SK-N-SH (cell line): ENCODE measurements at regions not wholly inside any gene's neighbourhood (a gene's known extent, or its start where the extent isn't known, plus 50 kb on each side); places are given as distances from the start of the nearest gene placed in this dataset.

Source experiments
- CTCF ChIA-PET: fragments of 300-600, 350-600 bp; formaldehyde crosslinking; extraction: SDS; loops from one replicate; lab custom pipeline; 2021; lab: Yijun Ruan, JAX
- POLR2A ChIA-PET: fragments of 350-600 bp; sonication (Branson Sonifier 250); formaldehyde crosslinking; extraction: SDS; loops from one replicate; lab custom pipeline; 2020; ENCODE audit warnings: antibody characterized with exemption, inconsistent platforms; lab: Yijun Ruan, JAX
- DNase-seq: peaks from one replicate; pipeline ENCODE4 v3.0.0; 2012
- H2AFZ ChIP-seq: fragments of 200-600 bp; sonication (generic); 2 replicates; pipeline ENCODE4 v1.8.1; 2016; ENCODE audit warnings: antibody characterized with exemption, mild to moderate bottlenecking, low read depth
- H3F3A ChIP-seq: fragments of 200-600 bp; sonication (generic); replicated peaks from 2 replicates; pipeline ENCODE3; 2016; ENCODE audit warnings: antibody characterized with exemption, mild to moderate bottlenecking; ENCODE audit not compliant: insufficient read depth
- H3K27ac ChIP-seq, 2 experiments: fragments of 200-500 bp in 1 of 2; fragments of 200-600 bp in 1 of 2; sonication (Bioruptor generic) in 1 of 2; sonication (generic), shearing (Covaris generic) in 1 of 2; 2 replicates each; pipeline versions ENCODE4 v1.5.1 to v1.6.1; 2014 to 2016; ENCODE audit warnings: low read depth in 2 of 2, inconsistent platforms in 1 of 2, low read length in 1 of 2, mild to moderate bottlenecking in 1 of 2, mixed read lengths in 1 of 2
- H3K27me3 ChIP-seq: fragments of 200-600 bp; sonication (generic), shearing (Covaris generic); 2 replicates; pipeline ENCODE4 v1.6.1; 2016; ENCODE audit warnings: mixed run types; ENCODE audit not compliant: insufficient read depth
- H3K36me3 ChIP-seq, 2 experiments: fragments of 200-500 bp in 1 of 2; fragments of 200-600 bp in 1 of 2; sonication (Bioruptor generic) in 1 of 2; sonication (generic) in 1 of 2; replicated peaks in 1 of 2; 2 replicates each; pipeline versions ENCODE3 to v1.5.1; 2014 to 2016; ENCODE audit warnings: low read length in 1 of 2, mild to moderate bottlenecking in 1 of 2; ENCODE audit not compliant: insufficient read depth in 2 of 2, control insufficient read depth in 1 of 2
- H3K4me1 ChIP-seq, 2 experiments: fragments of 200-500 bp in 1 of 2; fragments of 200-600 bp in 1 of 2; sonication (Bioruptor generic) in 1 of 2; sonication (generic), shearing (Covaris generic) in 1 of 2; 2 replicates each; pipeline versions ENCODE4 v1.5.1 to v1.6.1; 2014 to 2016; ENCODE audit warnings: low read depth in 1 of 2, low read length in 1 of 2, mixed run types in 1 of 2; ENCODE audit not compliant: insufficient read depth in 2 of 2, control insufficient read depth in 1 of 2
- H3K4me2 ChIP-seq: fragments of 200-600 bp; sonication (generic), shearing (Covaris generic); 2 replicates; pipeline ENCODE4 v1.6.1; 2017; ENCODE audit warnings: mixed run types
- H3K4me3 ChIP-seq, 2 experiments: fragments of 200-500 bp in 1 of 2; fragments of 200-600 bp in 1 of 2; sonication (Bioruptor generic) in 1 of 2; sonication (generic), shearing (Covaris generic) in 1 of 2; 2 replicates each; pipeline versions ENCODE4 v1.5.1 to v1.8.1; 2014 to 2016; ENCODE audit warnings: low read depth in 2 of 2, inconsistent platforms in 1 of 2, low read length in 1 of 2, mild to moderate bottlenecking in 1 of 2, mixed read lengths in 1 of 2, moderate library complexity in 1 of 2
- H3K79me2 ChIP-seq: fragments of 200-600 bp; sonication (generic); 2 replicates; pipeline ENCODE4 v1.8.1; 2017; ENCODE audit warnings: mild to moderate bottlenecking; ENCODE audit not compliant: insufficient read depth
- H3K9ac ChIP-seq: fragments of 200-600 bp; sonication (generic); 2 replicates; pipeline ENCODE4 v1.6.1; 2017; ENCODE audit warnings: mixed run types
- H3K9me2 ChIP-seq: fragments of 200-600 bp; sonication (generic); 2 replicates; pipeline ENCODE4 v1.6.1; 2017; ENCODE audit warnings: mixed run types
- H3K9me3 ChIP-seq: fragments of 200-600 bp; sonication (generic); 2 replicates; pipeline ENCODE4 v1.6.1; 2017; ENCODE audit warnings: mixed run types, mild to moderate bottlenecking, moderate library complexity
- H4K20me1 ChIP-seq: fragments of 200-600 bp; sonication (generic); 2 replicates; pipeline ENCODE4 v1.6.1; 2017; ENCODE audit warnings: mild to moderate bottlenecking, mixed run types; ENCODE audit not compliant: insufficient read depth
- FOXJ3 ChIP-seq: sonication (generic); formaldehyde crosslinking; IDR thresholded peaks from 2 replicates; pipeline ENCODE4 v1.5.1; 2020; ENCODE audit warnings: mild to moderate bottlenecking, missing genetic modification reagents
- FOXM1 ChIP-seq: IDR thresholded peaks from 2 replicates; pipeline ENCODE4 v1.4.0; 2012; ENCODE audit warnings: low read depth, mild to moderate bottlenecking
- MEF2A ChIP-seq: IDR thresholded peaks from 2 replicates; pipeline ENCODE4 v1.4.0; 2012; ENCODE audit warnings: low read depth, borderline replicate concordance
- MXI1 ChIP-seq: IDR thresholded peaks from 2 replicates; pipeline ENCODE4 v1.6.1; 2012; ENCODE audit warnings: mild to moderate bottlenecking, low read depth, low read length, improper control_type of control experiment
- NFIC ChIP-seq: IDR thresholded peaks from 2 replicates; pipeline ENCODE4 v1.4.0; 2012; ENCODE audit warnings: borderline replicate concordance
- POLR2AphosphoS5 ChIP-seq: IDR thresholded peaks from 2 replicates; pipeline ENCODE4 v1.6.1; 2012; ENCODE audit warnings: low read depth, low read length
- RCOR1 ChIP-seq: fragments of 150-350 bp; IDR thresholded peaks from 2 replicates; pipeline ENCODE4 v1.6.1; 2017; ENCODE audit warnings: antibody characterized with exemption, low read length
- RFX5 ChIP-seq: IDR thresholded peaks from 2 replicates; pipeline ENCODE4 v1.6.1; 2012; ENCODE audit warnings: mild to moderate bottlenecking, improper control_type of control experiment, low read length
- RXRA ChIP-seq: IDR thresholded peaks from 2 replicates; pipeline ENCODE4 v1.4.0; 2012; ENCODE audit warnings: low read depth, mild to moderate bottlenecking, borderline replicate concordance
- SIN3A ChIP-seq: IDR thresholded peaks from 2 replicates; pipeline ENCODE4 v1.6.1; 2012; ENCODE audit warnings: low read depth, mild to moderate bottlenecking, low read length, moderate library complexity, borderline replicate concordance
- SMC3 ChIP-seq: IDR thresholded peaks from 2 replicates; pipeline ENCODE4 v1.6.1; 2012; ENCODE audit warnings: low read depth, low read length, improper control_type of control experiment
- YY1 ChIP-seq: IDR thresholded peaks from 2 replicates; pipeline ENCODE4 v1.4.0; 2012; ENCODE audit warnings: low read depth, mild to moderate bottlenecking
- WGBS: methylation state at CpG from one replicate; pipeline ENCODE4 v1.1.6; 2017; ENCODE audit warnings: low lambda C conversion rate; 5-methylcytosine and 5-hydroxymethylcytosine counted together
- TF ChIP-seq, protein P1 (sequence below): IDR thresholded peaks from 2 replicates; pipeline ENCODE4 v1.4.0; 2012; ENCODE audit warnings: low read depth
- TF ChIP-seq, protein P2 (sequence below): fragments of 200-600 bp; sonication (generic); IDR thresholded peaks from 2 replicates; pipeline ENCODE4 v1.6.1; 2017; ENCODE audit warnings: antibody characterized with exemption, mild to moderate bottlenecking, moderate library complexity
- TF ChIP-seq, protein P3 (sequence below): fragments of 150-350 bp; IDR thresholded peaks from 2 replicates; pipeline ENCODE4 v1.6.1; 2016; ENCODE audit warnings: mild to moderate bottlenecking, low read depth, low read length
- TF ChIP-seq, protein P4 (sequence below): IDR thresholded peaks from 2 replicates; pipeline ENCODE4 v1.4.0; 2012; ENCODE audit warnings: low read depth, borderline replicate concordance
- TF ChIP-seq, protein P5 (sequence below): IDR thresholded peaks from 2 replicates; pipeline ENCODE4 v1.6.1; 2012; ENCODE audit warnings: mild to moderate bottlenecking, low read depth, low read length, moderate library complexity
- TF ChIP-seq, protein P6 (sequence below): IDR thresholded peaks from 2 replicates; pipeline ENCODE4 v1.4.0; 2012; ENCODE audit warnings: low read depth, borderline replicate concordance

DNA sequence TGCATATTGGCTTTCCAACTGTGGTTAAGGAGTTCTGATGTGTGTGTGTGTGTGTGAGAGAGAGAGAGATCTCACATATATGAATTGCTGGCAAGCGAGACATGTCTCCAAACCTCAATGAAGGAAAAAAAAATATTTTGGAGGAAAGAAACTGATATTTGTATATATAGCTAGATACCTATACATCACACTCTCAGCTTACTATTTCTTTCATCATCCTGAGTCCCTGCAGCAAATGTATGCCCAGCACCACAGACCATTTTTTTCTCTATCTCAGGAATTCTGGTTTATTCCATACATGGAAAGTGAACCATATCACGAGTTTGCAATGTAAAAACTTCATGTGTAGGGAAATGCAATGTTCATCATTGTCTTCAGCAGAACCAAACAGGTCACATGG is 68.9 kb downstream of the MTERF1 start:
- Histone ChIP-seq H3K4me1 (no peaks in the 10 kb centered on the region), H3K9ac (no peak overlapping the region), H3F3A (no peaks in the 10 kb centered on the region), H3K36me3 (no peaks in the 10 kb centered on the region), H3K27me3 (no peaks in the 10 kb centered on the region), H3K9me3 (no peaks in the 10 kb centered on the region), H4K20me1 (no peaks in the 10 kb centered on the region), H3K4me2 (no peak overlapping the region), H3K4me3 (no peak overlapping the region), H2AFZ (no peak overlapping the region), H3K79me2 (no peaks in the 10 kb centered on the region), H3K27ac (no peak overlapping the region), H3K9me2 (no peaks in the 10 kb centered on the region)
- POLR2A ChIA-PET = no interaction called here
- WGBS = 36% methylated on average over 2 of the region's 2 CpGs
- no peak for TF ChIP-seq RCOR1
- TF ChIP-seq NFIC = no peak
- TF ChIP-seq, protein P1, sequence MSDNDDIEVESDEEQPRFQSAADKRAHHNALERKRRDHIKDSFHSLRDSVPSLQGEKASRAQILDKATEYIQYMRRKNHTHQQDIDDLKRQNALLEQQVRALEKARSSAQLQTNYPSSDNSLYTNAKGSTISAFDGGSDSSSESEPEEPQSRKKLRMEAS = no peak
- TF ChIP-seq RXRA = no peak
- no peak for TF ChIP-seq SIN3A
- TF ChIP-seq FOXJ3 (CRISPR knock-in tag) = no peak
- TF ChIP-seq RFX5 = no peak
- no peak for TF ChIP-seq YY1
- no peak for TF ChIP-seq MXI1
- no peak for TF ChIP-seq POLR2AphosphoS5
- no peak for TF ChIP-seq MEF2A
- TF ChIP-seq SMC3 = no peak
- TF ChIP-seq, protein P2, sequence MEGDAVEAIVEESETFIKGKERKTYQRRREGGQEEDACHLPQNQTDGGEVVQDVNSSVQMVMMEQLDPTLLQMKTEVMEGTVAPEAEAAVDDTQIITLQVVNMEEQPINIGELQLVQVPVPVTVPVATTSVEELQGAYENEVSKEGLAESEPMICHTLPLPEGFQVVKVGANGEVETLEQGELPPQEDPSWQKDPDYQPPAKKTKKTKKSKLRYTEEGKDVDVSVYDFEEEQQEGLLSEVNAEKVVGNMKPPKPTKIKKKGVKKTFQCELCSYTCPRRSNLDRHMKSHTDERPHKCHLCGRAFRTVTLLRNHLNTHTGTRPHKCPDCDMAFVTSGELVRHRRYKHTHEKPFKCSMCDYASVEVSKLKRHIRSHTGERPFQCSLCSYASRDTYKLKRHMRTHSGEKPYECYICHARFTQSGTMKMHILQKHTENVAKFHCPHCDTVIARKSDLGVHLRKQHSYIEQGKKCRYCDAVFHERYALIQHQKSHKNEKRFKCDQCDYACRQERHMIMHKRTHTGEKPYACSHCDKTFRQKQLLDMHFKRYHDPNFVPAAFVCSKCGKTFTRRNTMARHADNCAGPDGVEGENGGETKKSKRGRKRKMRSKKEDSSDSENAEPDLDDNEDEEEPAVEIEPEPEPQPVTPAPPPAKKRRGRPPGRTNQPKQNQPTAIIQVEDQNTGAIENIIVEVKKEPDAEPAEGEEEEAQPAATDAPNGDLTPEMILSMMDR = no peak
- TF ChIP-seq, protein P3, sequence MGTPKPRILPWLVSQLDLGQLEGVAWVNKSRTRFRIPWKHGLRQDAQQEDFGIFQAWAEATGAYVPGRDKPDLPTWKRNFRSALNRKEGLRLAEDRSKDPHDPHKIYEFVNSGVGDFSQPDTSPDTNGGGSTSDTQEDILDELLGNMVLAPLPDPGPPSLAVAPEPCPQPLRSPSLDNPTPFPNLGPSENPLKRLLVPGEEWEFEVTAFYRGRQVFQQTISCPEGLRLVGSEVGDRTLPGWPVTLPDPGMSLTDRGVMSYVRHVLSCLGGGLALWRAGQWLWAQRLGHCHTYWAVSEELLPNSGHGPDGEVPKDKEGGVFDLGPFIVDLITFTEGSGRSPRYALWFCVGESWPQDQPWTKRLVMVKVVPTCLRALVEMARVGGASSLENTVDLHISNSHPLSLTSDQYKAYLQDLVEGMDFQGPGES = no peak
- TF ChIP-seq FOXM1 = no peak
- TF ChIP-seq, protein P4, sequence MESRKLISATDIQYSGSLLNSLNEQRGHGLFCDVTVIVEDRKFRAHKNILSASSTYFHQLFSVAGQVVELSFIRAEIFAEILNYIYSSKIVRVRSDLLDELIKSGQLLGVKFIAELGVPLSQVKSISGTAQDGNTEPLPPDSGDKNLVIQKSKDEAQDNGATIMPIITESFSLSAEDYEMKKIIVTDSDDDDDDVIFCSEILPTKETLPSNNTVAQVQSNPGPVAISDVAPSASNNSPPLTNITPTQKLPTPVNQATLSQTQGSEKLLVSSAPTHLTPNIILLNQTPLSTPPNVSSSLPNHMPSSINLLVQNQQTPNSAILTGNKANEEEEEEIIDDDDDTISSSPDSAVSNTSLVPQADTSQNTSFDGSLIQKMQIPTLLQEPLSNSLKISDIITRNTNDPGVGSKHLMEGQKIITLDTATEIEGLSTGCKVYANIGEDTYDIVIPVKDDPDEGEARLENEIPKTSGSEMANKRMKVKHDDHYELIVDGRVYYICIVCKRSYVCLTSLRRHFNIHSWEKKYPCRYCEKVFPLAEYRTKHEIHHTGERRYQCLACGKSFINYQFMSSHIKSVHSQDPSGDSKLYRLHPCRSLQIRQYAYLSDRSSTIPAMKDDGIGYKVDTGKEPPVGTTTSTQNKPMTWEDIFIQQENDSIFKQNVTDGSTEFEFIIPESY = no peak
- TF ChIP-seq, protein P5, sequence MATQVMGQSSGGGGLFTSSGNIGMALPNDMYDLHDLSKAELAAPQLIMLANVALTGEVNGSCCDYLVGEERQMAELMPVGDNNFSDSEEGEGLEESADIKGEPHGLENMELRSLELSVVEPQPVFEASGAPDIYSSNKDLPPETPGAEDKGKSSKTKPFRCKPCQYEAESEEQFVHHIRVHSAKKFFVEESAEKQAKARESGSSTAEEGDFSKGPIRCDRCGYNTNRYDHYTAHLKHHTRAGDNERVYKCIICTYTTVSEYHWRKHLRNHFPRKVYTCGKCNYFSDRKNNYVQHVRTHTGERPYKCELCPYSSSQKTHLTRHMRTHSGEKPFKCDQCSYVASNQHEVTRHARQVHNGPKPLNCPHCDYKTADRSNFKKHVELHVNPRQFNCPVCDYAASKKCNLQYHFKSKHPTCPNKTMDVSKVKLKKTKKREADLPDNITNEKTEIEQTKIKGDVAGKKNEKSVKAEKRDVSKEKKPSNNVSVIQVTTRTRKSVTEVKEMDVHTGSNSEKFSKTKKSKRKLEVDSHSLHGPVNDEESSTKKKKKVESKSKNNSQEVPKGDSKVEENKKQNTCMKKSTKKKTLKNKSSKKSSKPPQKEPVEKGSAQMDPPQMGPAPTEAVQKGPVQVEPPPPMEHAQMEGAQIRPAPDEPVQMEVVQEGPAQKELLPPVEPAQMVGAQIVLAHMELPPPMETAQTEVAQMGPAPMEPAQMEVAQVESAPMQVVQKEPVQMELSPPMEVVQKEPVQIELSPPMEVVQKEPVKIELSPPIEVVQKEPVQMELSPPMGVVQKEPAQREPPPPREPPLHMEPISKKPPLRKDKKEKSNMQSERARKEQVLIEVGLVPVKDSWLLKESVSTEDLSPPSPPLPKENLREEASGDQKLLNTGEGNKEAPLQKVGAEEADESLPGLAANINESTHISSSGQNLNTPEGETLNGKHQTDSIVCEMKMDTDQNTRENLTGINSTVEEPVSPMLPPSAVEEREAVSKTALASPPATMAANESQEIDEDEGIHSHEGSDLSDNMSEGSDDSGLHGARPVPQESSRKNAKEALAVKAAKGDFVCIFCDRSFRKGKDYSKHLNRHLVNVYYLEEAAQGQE = no peak
- TF ChIP-seq, protein P6, sequence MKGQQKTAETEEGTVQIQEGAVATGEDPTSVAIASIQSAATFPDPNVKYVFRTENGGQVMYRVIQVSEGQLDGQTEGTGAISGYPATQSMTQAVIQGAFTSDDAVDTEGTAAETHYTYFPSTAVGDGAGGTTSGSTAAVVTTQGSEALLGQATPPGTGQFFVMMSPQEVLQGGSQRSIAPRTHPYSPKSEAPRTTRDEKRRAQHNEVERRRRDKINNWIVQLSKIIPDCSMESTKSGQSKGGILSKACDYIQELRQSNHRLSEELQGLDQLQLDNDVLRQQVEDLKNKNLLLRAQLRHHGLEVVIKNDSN = no peak
- CTCF ChIA-PET = interaction anchor here (6.0 kb wide), 1 partner anchor 19 kb away, joined by 28 read pairs; no protein-coding TSS in a partner anchor
- no peak for DNase-seq
